GM23338 (cell line): ENCODE measurements at regions not wholly inside any gene's neighbourhood (a gene's known extent, or its start where the extent isn't known, plus 50 kb on each side); places are given as distances from the start of the nearest gene placed in this dataset.

Experiments
- ATAC-seq: fragments of 200-7000 bp; cut with Tn5 transposase; 3 replicates; pipeline ENCODE4 v1.9.1; 2020
- DNase-seq: peaks from one replicate; pipeline ENCODE4 v3.0.0-alpha.2; 2015; ENCODE audit warnings: low spot score
- H2AFZ ChIP-seq: fragments of 200-600 bp; sonication (generic); 2 replicates; pipeline ENCODE4 v1.8.0; 2016; ENCODE audit warnings: antibody characterized with exemption, mild to moderate bottlenecking, moderate library complexity
- H3F3A ChIP-seq: fragments of 200-600 bp; sonication (generic); replicated peaks from 2 replicates; pipeline ENCODE4 v1.8.0; 2017; ENCODE audit warnings: antibody characterized with exemption, mixed run types, low read depth
- H3K27ac ChIP-seq: fragments of 200-600 bp; sonication (generic); 2 replicates; pipeline ENCODE4 v1.6.1; 2016; ENCODE audit warnings: low read depth
- H3K27me3 ChIP-seq: fragments of 200-600 bp; sonication (generic); 2 replicates; pipeline ENCODE4 v1.8.0; 2016; ENCODE audit warnings: mild to moderate bottlenecking, mixed run types, moderate library complexity; ENCODE audit not compliant: insufficient read depth
- H3K36me3 ChIP-seq: fragments of 200-600 bp; sonication (generic); 2 replicates; pipeline ENCODE4 v1.8.0; 2016; ENCODE audit warnings: mild to moderate bottlenecking; ENCODE audit not compliant: insufficient read depth
- H3K4me1 ChIP-seq: fragments of 200-600 bp; sonication (generic); 2 replicates; pipeline ENCODE4 v1.8.0; 2016; ENCODE audit warnings: mild to moderate bottlenecking, moderate library complexity; ENCODE audit not compliant: insufficient read depth
- H3K4me2 ChIP-seq: fragments of 200-600 bp; sonication (generic); 2 replicates; pipeline ENCODE4 v1.7.1; 2017; ENCODE audit warnings: mixed run types
- H3K4me3 ChIP-seq: fragments of 200-600 bp; sonication (generic); 2 replicates; pipeline ENCODE4 v1.6.1; 2016; ENCODE audit warnings: mixed run types
- H3K79me2 ChIP-seq: fragments of 200-600 bp; sonication (generic); replicated peaks from 2 replicates; pipeline ENCODE4 v1.8.0; 2017; ENCODE audit warnings: mild to moderate bottlenecking; ENCODE audit not compliant: insufficient read depth
- H3K9me2 ChIP-seq: fragments of 200-600 bp; sonication (generic); 2 replicates; pipeline ENCODE4 v1.8.0; 2017; ENCODE audit not compliant: insufficient read depth
- H4K20me1 ChIP-seq: fragments of 200-600 bp; sonication (generic); replicated peaks from 2 replicates; pipeline ENCODE4 v1.8.0; 2017; ENCODE audit warnings: mild to moderate bottlenecking; ENCODE audit not compliant: insufficient read depth
- H3K27ac Mint-ChIP-seq: 2 replicates; pipeline ENCODE4 v1.8.0; 2020; ENCODE audit warnings: inconsistent platforms, mild to moderate bottlenecking, moderate library complexity, mixed read lengths
- H3K27me3 Mint-ChIP-seq: 3 replicates; pipeline ENCODE4 v1.8.0; 2022; ENCODE audit warnings: low read depth, mild to moderate bottlenecking, moderate library complexity, mixed read lengths, inconsistent platforms; ENCODE audit not compliant: insufficient read depth, poor library complexity
- H3K36me3 Mint-ChIP-seq: 3 replicates; pipeline ENCODE4 v1.8.0; 2021; ENCODE audit warnings: low read depth, mild to moderate bottlenecking, inconsistent platforms, moderate library complexity, mixed read lengths
- H3K4me1 Mint-ChIP-seq: 3 replicates; pipeline ENCODE4 v1.8.0; 2020; ENCODE audit warnings: mild to moderate bottlenecking, inconsistent platforms, mixed read lengths
- H3K4me3 Mint-ChIP-seq: 3 replicates; pipeline ENCODE4 v1.8.0; 2021; ENCODE audit warnings: moderate library complexity, mild to moderate bottlenecking, inconsistent platforms, mixed read lengths
- H3K9me3 Mint-ChIP-seq: 3 replicates; pipeline ENCODE4 v1.8.0; 2020; ENCODE audit warnings: moderate library complexity, mild to moderate bottlenecking, inconsistent platforms, mixed read lengths
- CREB1 ChIP-seq: fragments of 250-450 bp; sonication (Bioruptor Pico); IDR thresholded peaks from 2 replicates; pipeline ENCODE4 v1.5.0; 2020; ENCODE audit warnings: low read depth, mild to moderate bottlenecking, moderate library complexity
- CTCF ChIP-seq, 2 experiments: fragments of 200-600 bp in 1 of 2; sonication (generic) in 1 of 2; conservative IDR thresholded peaks; 2 replicates each; pipeline versions ENCODE4 v1.5.1 to v1.6.1; 2016 to 2017; ENCODE audit warnings: antibody characterized with exemption in 2 of 2, low read depth in 2 of 2, mild to moderate bottlenecking in 2 of 2, moderate library complexity in 1 of 2
- EZH2 ChIP-seq: fragments of 200-600 bp; sonication (generic); IDR thresholded peaks from one replicate; pipeline ENCODE4 v1.8.0; 2017; ENCODE audit warnings: antibody characterized with exemption, mild to moderate bottlenecking, low read depth; ENCODE audit not compliant: unreplicated experiment
- JUNB ChIP-seq: IDR thresholded peaks from one replicate; pipeline ENCODE4 v1.6.1; 2016; ENCODE audit warnings: antibody characterized with exemption; ENCODE audit not compliant: unreplicated experiment
- NANOG ChIP-seq: IDR thresholded peaks from 2 replicates; pipeline ENCODE4 v1.6.1; 2016; ENCODE audit warnings: antibody characterized with exemption, borderline replicate concordance
- POLR2AphosphoS5 ChIP-seq: IDR thresholded peaks from 2 replicates; pipeline ENCODE4 v1.6.1; 2016; ENCODE audit warnings: antibody characterized with exemption, low read depth
- REST ChIP-seq: IDR thresholded peaks from one replicate; pipeline ENCODE4 v1.6.1; 2018; ENCODE audit warnings: antibody characterized with exemption; ENCODE audit not compliant: unreplicated experiment
- STAT1 ChIP-seq: IDR thresholded peaks from one replicate; pipeline ENCODE4 v1.6.1; 2016; ENCODE audit warnings: antibody characterized with exemption; ENCODE audit not compliant: unreplicated experiment
- ZNF462 ChIP-seq: fragments of 250-450 bp; sonication (Bioruptor Pico); IDR thresholded peaks from 2 replicates; pipeline ENCODE4 v1.5.0; 2020; ENCODE audit warnings: mild to moderate bottlenecking, moderate library complexity

- ATAC-seq, result no peak
- no peak overlapping the region for H3K27ac ChIP-seq
- H3K4me1 Mint-ChIP-seq, result peaks cover 15% of the 10 kb centered on the region
Measured at GRCh38 chr5:170451747-170452365, 52.0 kb upstream of the KCNIP1 start.

More at GRCh38 chr5:170451747-170452365, 52.0 kb upstream of the KCNIP1 start:
- H3K9me3 Mint-ChIP-seq, result peaks cover 18% of the 10 kb centered on the region
- peaks cover 6% of the 10 kb centered on the region for H3K27me3 Mint-ChIP-seq
- H3K27ac Mint-ChIP-seq, result no peak overlapping the region
- H3K9me2 ChIP-seq, result 0 out of 2 replicates have a peak, but pooled peaks cover 8% of the 10 kb centered on the region
- H3K79me2 ChIP-seq, result no peaks in the 10 kb centered on the region
- H3F3A ChIP-seq, result no peaks in the 10 kb centered on the region
- H2AFZ ChIP-seq, result no peak overlapping the region
- no peak for TF ChIP-seq CTCF (conservative IDR thresholded peaks at IDR 0.05; ENCODE audit: low read depth in 2 of 2)
- TF ChIP-seq POLR2AphosphoS5, result no peak
- no peak for TF ChIP-seq CREB1 (CRISPR knock-in tag)
- TF ChIP-seq JUNB, result no peak
- no peak for TF ChIP-seq REST
- TF ChIP-seq ZNF462 (CRISPR knock-in tag), result no peak
- TF ChIP-seq STAT1, result no peak
- no peak for TF ChIP-seq NANOG
- TF ChIP-seq EZH2, result no peak
- H3K4me3 ChIP-seq, result no peak overlapping the region
- H3K4me3 Mint-ChIP-seq, result no peak overlapping the region
- no peaks in the 10 kb centered on the region for H3K27me3 ChIP-seq
- H3K36me3 ChIP-seq, result no peaks in the 10 kb centered on the region
- H3K36me3 Mint-ChIP-seq, result peaks cover 4% of the 10 kb centered on the region
- H3K4me1 ChIP-seq, result peaks cover 12% of the 10 kb centered on the region; the same call in 1 of the 2 replicates
- H3K4me2 ChIP-seq, result no peak overlapping the region
- H4K20me1 ChIP-seq, result no peaks in the 10 kb centered on the region
- no peak for DNase-seq
